AG04449 (cell line): ENCODE measurements at regions not wholly inside any gene's neighbourhood (a gene's known extent, or its start where the extent isn't known, plus 50 kb on each side); places are given as distances from the start of the nearest gene placed in this dataset.
"Not testable (repeated sequence)": the region's sequence is repeated elsewhere in the genome, so short reads cannot be mapped to it uniquely, and the experiment has no call there.

Experiments
- CTCF ChIA-PET: fragments of 350-600 bp; formaldehyde crosslinking; extraction: SDS; loops from one replicate; lab custom pipeline; 2021; ENCODE audit warnings: antibody characterized with exemption; lab: Yijun Ruan, JAX
- POLR2A ChIA-PET: fragments of 400-600, 350-600 bp; formaldehyde crosslinking; extraction: SDS; loops from one replicate; lab custom pipeline; 2020; ENCODE audit warnings: antibody characterized with exemption, inconsistent platforms; lab: Yijun Ruan, JAX
- DNase-seq: peaks from one replicate; pipeline ENCODE4 v3.0.0-alpha.2; 2010; ENCODE audit warnings: low read depth, low spot score
- H3K4me3 ChIP-seq: 2 replicates; pipeline ENCODE4 v1.5.1; 2011; ENCODE audit warnings: low read depth, mild to moderate bottlenecking, control low read depth, low read length
- TF ChIP-seq, protein P1 (sequence below): IDR thresholded peaks from one replicate; pipeline ENCODE4 v1.5.1; 2011; ENCODE audit warnings: mild to moderate bottlenecking, moderate library complexity, low read length, control low read depth, inconsistent platforms; ENCODE audit not compliant: insufficient read depth; ENCODE audit errors: missing control alignments

DNA sequence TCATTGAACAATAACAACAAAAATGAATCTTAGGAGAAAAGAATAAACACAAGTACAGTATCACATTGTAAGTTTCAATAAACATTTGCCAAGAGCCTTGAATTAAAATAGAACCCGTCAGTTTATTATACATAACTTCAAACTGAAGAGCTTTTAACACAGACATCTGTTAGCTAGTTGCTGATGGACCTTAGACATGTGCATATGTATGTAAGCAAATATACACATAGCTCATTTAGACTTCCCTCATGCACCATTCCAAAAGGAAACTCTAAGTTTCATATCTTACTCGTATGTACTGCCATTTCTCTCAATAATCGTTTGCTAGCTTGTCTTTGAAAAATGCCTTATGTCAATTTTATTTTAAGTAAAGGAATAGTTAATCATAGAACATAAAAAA lies 235.0 kb downstream of the TENT5A start:
- H3K4me3 ChIP-seq: no peak overlapping the region
- POLR2A ChIA-PET: no interaction called here
- DNase-seq: no peak
- CTCF ChIA-PET: no interaction called here
- TF ChIP-seq, protein P1, sequence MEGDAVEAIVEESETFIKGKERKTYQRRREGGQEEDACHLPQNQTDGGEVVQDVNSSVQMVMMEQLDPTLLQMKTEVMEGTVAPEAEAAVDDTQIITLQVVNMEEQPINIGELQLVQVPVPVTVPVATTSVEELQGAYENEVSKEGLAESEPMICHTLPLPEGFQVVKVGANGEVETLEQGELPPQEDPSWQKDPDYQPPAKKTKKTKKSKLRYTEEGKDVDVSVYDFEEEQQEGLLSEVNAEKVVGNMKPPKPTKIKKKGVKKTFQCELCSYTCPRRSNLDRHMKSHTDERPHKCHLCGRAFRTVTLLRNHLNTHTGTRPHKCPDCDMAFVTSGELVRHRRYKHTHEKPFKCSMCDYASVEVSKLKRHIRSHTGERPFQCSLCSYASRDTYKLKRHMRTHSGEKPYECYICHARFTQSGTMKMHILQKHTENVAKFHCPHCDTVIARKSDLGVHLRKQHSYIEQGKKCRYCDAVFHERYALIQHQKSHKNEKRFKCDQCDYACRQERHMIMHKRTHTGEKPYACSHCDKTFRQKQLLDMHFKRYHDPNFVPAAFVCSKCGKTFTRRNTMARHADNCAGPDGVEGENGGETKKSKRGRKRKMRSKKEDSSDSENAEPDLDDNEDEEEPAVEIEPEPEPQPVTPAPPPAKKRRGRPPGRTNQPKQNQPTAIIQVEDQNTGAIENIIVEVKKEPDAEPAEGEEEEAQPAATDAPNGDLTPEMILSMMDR: no peak

DNA sequence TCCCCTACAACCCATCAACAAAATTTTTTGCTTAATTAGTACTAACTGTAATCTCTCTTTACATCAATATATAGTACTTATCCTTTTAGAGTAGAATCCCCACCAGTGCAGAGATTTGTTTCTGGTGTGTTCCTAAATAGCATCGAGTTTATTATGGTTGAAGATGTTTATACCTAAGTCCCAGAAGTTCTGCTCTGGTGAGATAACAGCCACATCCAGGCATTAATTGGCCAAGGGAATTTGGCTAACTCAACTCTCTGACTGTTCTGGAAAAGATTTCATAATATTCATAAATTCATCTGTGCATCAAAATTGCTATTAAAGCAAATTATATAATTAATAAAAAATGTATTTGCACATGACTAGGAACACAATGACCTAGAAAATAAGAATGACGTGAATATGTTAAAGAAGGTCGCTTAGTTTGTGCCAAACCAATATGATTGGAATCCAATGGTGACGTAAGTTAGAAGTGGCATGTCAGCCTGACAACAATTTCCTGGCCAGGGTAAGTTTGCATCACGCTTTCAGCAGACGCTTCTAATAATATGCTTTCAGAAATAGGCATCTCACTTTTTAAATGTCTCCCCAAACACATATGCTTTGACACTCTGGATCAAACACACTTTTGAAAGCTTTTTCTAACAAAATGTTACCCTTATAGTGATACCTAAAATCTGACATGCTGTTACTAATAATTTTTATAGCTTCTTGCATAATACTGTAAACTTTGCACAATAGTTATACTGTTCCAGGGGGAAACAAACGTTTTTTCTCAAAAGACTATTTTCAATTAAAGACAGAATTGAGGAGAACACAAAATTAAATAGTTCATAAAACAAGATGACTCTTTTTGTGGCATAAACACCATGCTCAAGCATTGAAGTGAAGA lies 236.7 kb downstream of the TENT5A start:
- CTCF ChIA-PET: no interaction called here
- TF ChIP-seq, protein P1: no peak
- POLR2A ChIA-PET: no interaction called here
- H3K4me3 ChIP-seq: no peak overlapping the region
- peak; percentile 9 for DNase-seq

DNA sequence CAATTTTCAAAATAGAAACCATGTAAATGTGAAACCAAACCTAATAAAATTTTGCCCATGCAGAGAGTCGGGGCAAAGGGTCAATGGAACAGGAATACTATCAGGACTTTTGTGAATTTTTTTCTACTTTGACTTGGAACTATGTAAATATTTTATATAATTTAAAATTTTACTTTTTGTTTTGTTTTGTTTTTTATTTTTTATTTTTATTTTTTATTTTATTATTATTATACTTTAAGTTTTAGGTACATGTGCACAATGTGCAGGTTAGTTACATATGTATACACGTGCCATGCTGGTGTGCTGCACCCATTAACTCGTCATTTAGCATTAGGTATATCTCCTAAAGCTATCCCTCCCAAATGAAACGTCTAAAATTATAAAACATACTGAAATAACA lies 238.3 kb downstream of the TENT5A start:
- H3K4me3 ChIP-seq, DNase-seq, CTCF ChIA-PET, POLR2A ChIA-PET: not testable (repeated sequence)

DNA sequence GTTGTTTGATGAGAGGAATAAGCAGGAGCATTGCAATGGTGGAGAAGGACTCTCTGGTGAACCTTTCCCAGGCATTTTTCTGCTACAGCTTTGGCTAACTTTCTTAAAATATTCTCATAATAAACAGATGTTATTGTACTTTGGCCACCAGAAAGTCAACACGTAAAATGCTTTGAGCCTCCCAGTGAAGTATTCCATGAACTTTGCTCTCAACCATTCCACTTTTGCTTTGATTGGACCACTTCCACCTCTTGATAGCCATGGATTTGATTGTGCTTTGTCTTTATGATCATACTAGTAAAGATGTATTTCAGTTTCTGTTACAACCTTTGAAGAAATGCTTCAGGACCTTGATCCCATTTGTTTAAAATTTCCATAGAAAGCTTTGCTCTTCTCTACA lies 241.1 kb downstream of the TENT5A start:
- ChIA-PET CTCF (no interaction called here), POLR2A (no interaction called here)
- no peak overlapping the region for H3K4me3 ChIP-seq
- no peak for DNase-seq
- TF ChIP-seq, protein P1: no peak

DNA sequence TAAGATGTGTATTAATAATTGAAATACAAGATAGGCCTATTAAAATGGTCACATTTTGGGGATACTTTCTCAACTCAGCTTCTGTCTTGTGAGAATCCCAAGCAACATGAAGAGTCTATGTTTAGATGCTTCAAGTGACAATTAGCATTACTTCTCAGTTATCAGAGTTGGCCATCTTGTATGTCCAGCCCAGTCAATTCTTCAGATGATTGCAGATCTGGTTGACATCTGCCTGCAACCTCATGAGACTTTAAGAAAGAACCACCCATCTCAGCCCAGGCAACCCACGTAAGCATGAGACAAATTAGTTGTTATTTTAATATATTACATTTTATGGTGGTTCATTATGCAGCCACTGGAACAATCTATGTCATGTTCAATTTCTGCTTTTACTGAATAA lies 256.5 kb downstream of the TENT5A start:
- CTCF ChIA-PET: no interaction called here
- POLR2A ChIA-PET: no interaction called here
- H3K4me3 ChIP-seq: no peak overlapping the region
- TF ChIP-seq, protein P1: no peak
- DNase-seq: no peak

DNA sequence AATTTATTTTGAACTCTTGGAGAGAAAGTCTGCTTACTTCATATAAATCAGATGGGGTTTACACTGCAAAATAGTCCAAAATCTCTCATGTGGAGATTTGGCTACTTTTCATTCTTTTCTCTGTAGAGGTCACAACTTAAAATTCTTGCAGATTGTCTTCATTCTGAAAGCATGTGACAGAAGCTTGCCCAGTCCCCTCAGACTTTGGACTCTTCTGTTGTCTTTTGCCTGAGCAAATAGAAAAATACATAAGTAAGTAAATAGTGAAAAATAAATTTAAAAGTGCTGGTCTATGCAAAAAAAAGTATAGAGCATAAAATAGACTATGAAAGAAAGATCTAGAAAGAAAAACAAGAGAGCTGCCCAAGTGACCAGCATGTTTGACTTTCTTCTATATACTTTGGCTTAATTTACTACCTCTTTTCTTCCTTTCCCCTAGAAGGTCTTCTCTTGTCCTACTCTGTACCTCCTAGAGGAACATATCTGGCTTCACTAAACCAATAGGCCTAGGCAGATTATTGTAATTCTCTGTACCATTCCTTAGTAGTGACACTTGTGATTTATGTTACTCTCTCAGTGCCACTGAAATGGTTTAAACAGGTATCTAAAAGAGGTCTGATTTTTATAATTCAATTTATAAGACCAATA lies 260.9 kb downstream of the TENT5A start:
- TF ChIP-seq, protein P1: no peak
- H3K4me3 ChIP-seq: no peak overlapping the region
- POLR2A ChIA-PET: no interaction called here
- CTCF ChIA-PET: no interaction called here
- no peak for DNase-seq
